Panc1 (cell line): ENCODE measurements at regions not wholly inside any gene's neighbourhood (a gene's known extent, or its start where the extent isn't known, plus 50 kb on each side); places are given as distances from the start of the nearest gene placed in this dataset.

Experiments used
- CTCF ChIP-seq: fragments of 450-650 bp; IDR thresholded peaks from 2 replicates; pipeline ENCODE4 v1.5.1; 2017; ENCODE audit warnings: mild to moderate bottlenecking
- TCF7L2 ChIP-seq: IDR thresholded peaks from 2 replicates; pipeline ENCODE4 v1.6.1; 2011; ENCODE audit warnings: mild to moderate bottlenecking, low read depth, low read length, inconsistent platforms

GRCh38 chr17:13160790-13161189 is 143.0 kb upstream of the ELAC2 start:
- TF ChIP-seq CTCF = no peak
- no peak for TF ChIP-seq TCF7L2
